Hepatocyte (in vitro differentiated cells): ENCODE measurements at regions not wholly inside any gene's neighbourhood (a gene's known extent, or its start where the extent isn't known, plus 50 kb on each side); places are given as distances from the start of the nearest gene placed in this dataset.
"Not testable (repeated sequence)": the region's sequence is repeated elsewhere in the genome, so short reads cannot be mapped to it uniquely, and the experiment has no call there.

Experiments used
- DNase-seq: peaks from one replicate; pipeline ENCODE4 v3.0.0-alpha.2; 2016; ENCODE audit warnings: low spot score
- H2AFZ ChIP-seq: fragments of 200-600 bp; sonication (generic); 2 replicates; pipeline ENCODE4 v1.6.0; 2016; ENCODE audit warnings: antibody characterized with exemption, mild to moderate bottlenecking
- H3K27ac ChIP-seq: fragments of 200-600 bp; sonication (generic); 2 replicates; pipeline ENCODE4 v1.5.1; 2016; ENCODE audit warnings: mild to moderate bottlenecking
- H3K27me3 ChIP-seq: fragments of 200-600 bp; sonication (generic); 2 replicates; pipeline ENCODE4 v1.6.1; 2016
- H3K36me3 ChIP-seq: fragments of 200-600 bp; sonication (generic); replicated peaks from 2 replicates; pipeline ENCODE4 v1.5.1; 2016; ENCODE audit warnings: low read depth; ENCODE audit not compliant: insufficient read depth
- H3K4me1 ChIP-seq: fragments of 200-600 bp; sonication (generic); 2 replicates; pipeline ENCODE4 v1.5.1; 2016; ENCODE audit warnings: mild to moderate bottlenecking, moderate library complexity; ENCODE audit not compliant: insufficient read depth
- H3K4me2 ChIP-seq: fragments of 200-600 bp; sonication (generic); 2 replicates; pipeline ENCODE4 v1.6.0; 2016
- H3K4me3 ChIP-seq: fragments of 200-600 bp; sonication (generic); 2 replicates; pipeline ENCODE4 v1.5.1; 2016; ENCODE audit warnings: mild to moderate bottlenecking
- H3K79me2 ChIP-seq: fragments of 200-600 bp; sonication (generic); 2 replicates; pipeline ENCODE4 v1.6.0; 2017; ENCODE audit warnings: mild to moderate bottlenecking
- H3K9me2 ChIP-seq: fragments of 200-600 bp; sonication (generic); replicated peaks from 2 replicates; pipeline ENCODE4 v1.6.0; 2017; ENCODE audit warnings: mild to moderate bottlenecking; ENCODE audit not compliant: insufficient read depth
- H3K9me3 ChIP-seq: fragments of 200-600 bp; sonication (generic); 2 replicates; pipeline ENCODE4 v1.5.1; 2016; ENCODE audit warnings: low read depth, mild to moderate bottlenecking
- H4K20me1 ChIP-seq: fragments of 200-600 bp; sonication (generic); 2 replicates; pipeline ENCODE4 v1.6.0; 2016; ENCODE audit warnings: mild to moderate bottlenecking; ENCODE audit not compliant: insufficient read depth, poor library complexity, severe bottlenecking
- WGBS: methylation state at CpG from one replicate; pipeline ENCODE4 v1.1.6; 2016; ENCODE audit warnings: low lambda C conversion rate; ENCODE audit errors: missing lambda C conversion rate; 5-methylcytosine and 5-hydroxymethylcytosine counted together

- H3K27me3 ChIP-seq, H3K9me2 ChIP-seq, H3K36me3 ChIP-seq, H3K9me3 ChIP-seq, H2AFZ ChIP-seq, H3K4me2 ChIP-seq, H3K4me1 ChIP-seq, H3K4me3 ChIP-seq, H3K79me2 ChIP-seq, DNase-seq, H4K20me1 ChIP-seq, H3K27ac ChIP-seq: not testable (repeated sequence)
- WGBS: 82% methylated on average over 3 of the region's 3 CpGs
Observed at GRCh38 chr1:83442412-83442811, 556.5 kb downstream of the TTLL7 start.

GRCh38 chr1:83440586-83440985, 558.3 kb downstream of the TTLL7 start:
- not testable (repeated sequence) for H3K36me3 ChIP-seq, H3K27ac ChIP-seq, H3K4me3 ChIP-seq, H3K9me3 ChIP-seq, H3K4me1 ChIP-seq, H3K4me2 ChIP-seq, H4K20me1 ChIP-seq, H2AFZ ChIP-seq, DNase-seq, H3K27me3 ChIP-seq, H3K79me2 ChIP-seq, H3K9me2 ChIP-seq
- WGBS: 21% methylated on average over 3 of the region's 3 CpGs

GRCh38 chr1:83440021-83440420, 558.9 kb downstream of the TTLL7 start:
- H3K4me1 ChIP-seq, H3K4me3 ChIP-seq, H2AFZ ChIP-seq, H3K36me3 ChIP-seq, H3K79me2 ChIP-seq, DNase-seq, H4K20me1 ChIP-seq, H3K4me2 ChIP-seq, H3K9me3 ChIP-seq, H3K27ac ChIP-seq, H3K27me3 ChIP-seq, H3K9me2 ChIP-seq: not testable (repeated sequence)
- WGBS: 47% methylated on average over 1 of the region's 1 CpG

- H3K4me1 ChIP-seq, H3K4me2 ChIP-seq, H3K36me3 ChIP-seq, H3K9me2 ChIP-seq, H3K4me3 ChIP-seq, H3K79me2 ChIP-seq, H2AFZ ChIP-seq, H4K20me1 ChIP-seq, H3K27me3 ChIP-seq, H3K9me3 ChIP-seq, H3K27ac ChIP-seq, DNase-seq: not testable (repeated sequence)
- 78% methylated on average over 1 of the region's 1 CpG for WGBS
Observed at GRCh38 chr1:83438316-83438715, 560.6 kb downstream of the TTLL7 start.

GRCh38 chr1:83435336-83435735, 563.6 kb downstream of the TTLL7 start:
- DNase-seq, H3K4me1 ChIP-seq, H3K9me3 ChIP-seq, H2AFZ ChIP-seq, H3K27me3 ChIP-seq, H3K4me2 ChIP-seq, H3K36me3 ChIP-seq, H3K79me2 ChIP-seq, H4K20me1 ChIP-seq, H3K4me3 ChIP-seq, H3K9me2 ChIP-seq, H3K27ac ChIP-seq: not testable (repeated sequence)
- 98% methylated on average over 2 of the region's 2 CpGs for WGBS

GRCh38 chr1:83427566-83427965, 571.4 kb downstream of the TTLL7 start:
- not testable (repeated sequence) for DNase-seq, H3K9me3 ChIP-seq, H2AFZ ChIP-seq, H3K4me1 ChIP-seq, H3K9me2 ChIP-seq, H3K4me3 ChIP-seq, H3K79me2 ChIP-seq, H3K4me2 ChIP-seq, H3K27me3 ChIP-seq, H3K27ac ChIP-seq, H3K36me3 ChIP-seq, H4K20me1 ChIP-seq
- 59% methylated on average over 2 of the region's 2 CpGs for WGBS

GRCh38 chr1:83423382-83423781, 575.5 kb downstream of the TTLL7 start:
- not testable (repeated sequence) for DNase-seq, H4K20me1 ChIP-seq, H3K27me3 ChIP-seq, H2AFZ ChIP-seq, H3K4me3 ChIP-seq, H3K27ac ChIP-seq, H3K9me2 ChIP-seq, H3K4me2 ChIP-seq, H3K9me3 ChIP-seq, H3K79me2 ChIP-seq, H3K4me1 ChIP-seq, H3K36me3 ChIP-seq
- WGBS: 84% methylated on average over 6 of the region's 6 CpGs
